HT-29 (cell line): ENCODE measurements at regions not wholly inside any gene's neighbourhood (a gene's known extent, or its start where the extent isn't known, plus 50 kb on each side); places are given as distances from the start of the nearest gene placed in this dataset.
"Not testable (repeated sequence)": the region's sequence is repeated elsewhere in the genome, so short reads cannot be mapped to it uniquely, and the experiment has no call there.

ENCODE experiments used
- DNase-seq: peaks from one replicate; pipeline ENCODE4 v3.0.0-alpha.2; 2015; ENCODE audit warnings: low spot score

DNA sequence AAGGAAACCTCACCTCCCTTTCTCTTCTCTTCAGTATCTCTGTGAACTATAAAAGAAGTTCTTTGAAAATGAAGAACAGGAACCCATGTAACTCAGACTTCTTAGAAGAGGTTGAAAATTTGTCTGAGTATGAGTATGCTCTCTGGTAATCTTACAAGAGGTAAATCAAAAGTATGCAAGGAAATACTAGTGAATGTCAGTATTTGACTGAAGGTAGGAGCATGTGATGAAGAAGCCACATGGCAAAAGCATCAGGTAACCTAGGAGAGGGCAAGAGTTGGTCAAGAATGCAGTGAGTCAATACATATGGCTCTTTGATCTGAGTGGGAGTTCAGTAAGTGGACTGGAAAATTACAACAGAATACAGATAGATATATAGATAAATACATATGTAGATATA lies 133.0 kb upstream of the NECTIN3 start:
- no peak for DNase-seq

DNA sequence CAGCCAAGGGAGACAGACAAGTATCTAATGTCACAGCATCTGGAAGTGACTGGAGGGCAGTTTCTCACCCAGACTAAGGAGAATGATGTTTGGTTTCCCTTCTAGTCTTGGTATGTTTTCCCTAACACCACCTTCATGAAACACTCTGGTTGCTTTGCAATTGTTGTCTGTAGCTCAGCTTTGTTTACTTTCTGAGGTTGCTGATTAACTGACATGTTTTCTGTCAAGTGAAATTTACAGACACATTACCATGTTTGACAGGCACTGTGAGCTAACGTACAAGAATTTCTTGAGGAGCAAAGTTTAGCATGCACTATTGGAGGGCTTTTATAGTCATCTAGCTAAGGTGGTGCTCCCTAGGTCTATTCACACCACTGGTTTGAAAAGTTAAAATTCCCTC lies 131.6 kb upstream of the NECTIN3 start:
- peak; percentile 49 for DNase-seq

DNA sequence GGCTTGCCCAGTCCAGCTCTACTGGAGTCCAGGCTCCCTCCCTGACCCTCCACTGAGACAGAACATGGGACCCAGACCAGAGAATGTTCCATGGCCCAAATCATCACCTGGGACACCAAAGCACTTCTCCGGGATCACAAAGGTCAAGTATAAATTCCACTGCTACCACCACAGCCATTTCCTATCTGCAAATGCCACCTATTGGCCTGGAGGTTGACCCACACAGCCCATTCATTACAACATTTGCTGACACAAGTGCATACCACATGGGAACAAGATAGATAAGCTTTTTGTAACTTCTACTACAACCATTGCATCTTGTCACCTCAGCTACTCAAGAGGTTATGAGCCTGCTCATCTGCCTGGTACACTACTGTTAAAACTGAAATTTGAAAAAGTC lies 126.8 kb upstream of the NECTIN3 start:
- DNase-seq = no peak

DNA sequence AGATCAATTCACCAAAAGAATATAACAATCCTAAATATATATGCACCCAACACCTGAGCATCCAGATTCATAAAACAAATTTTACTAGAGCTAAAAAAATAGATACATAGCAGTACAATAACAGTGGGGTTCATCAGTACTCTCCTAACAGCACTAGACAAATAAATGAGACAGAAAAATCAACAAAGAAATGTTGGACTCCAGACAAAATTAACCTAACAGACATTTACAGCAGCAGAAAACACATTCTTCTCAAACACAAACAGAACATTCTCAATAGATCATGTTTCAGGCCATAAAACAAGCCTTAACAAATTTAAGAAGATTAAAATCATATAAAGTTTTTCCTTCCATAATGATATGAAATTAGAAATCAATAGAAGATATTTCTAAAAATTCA lies 124.8 kb upstream of the NECTIN3 start:
- DNase-seq = no peak

DNA sequence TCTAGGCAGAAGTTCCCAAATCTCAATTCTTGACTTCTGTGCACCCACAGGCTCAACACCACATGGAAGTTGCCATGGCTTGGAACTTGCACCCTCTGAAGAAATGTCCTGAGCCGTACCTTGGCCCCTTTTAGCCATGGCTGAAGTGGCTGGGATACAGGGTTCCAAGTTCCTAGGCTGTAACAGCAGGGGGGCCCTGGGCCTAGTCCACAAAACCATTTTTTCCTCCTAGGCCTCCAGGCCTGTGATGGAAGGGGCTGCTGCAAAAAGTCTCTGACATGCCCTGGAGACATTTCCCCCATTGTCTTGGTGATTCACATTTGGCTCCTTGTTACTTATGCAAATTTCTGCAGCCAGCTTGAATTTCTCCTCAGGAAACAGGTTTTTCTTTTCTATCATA lies 122.4 kb upstream of the NECTIN3 start:
- not testable (repeated sequence) for DNase-seq

DNA sequence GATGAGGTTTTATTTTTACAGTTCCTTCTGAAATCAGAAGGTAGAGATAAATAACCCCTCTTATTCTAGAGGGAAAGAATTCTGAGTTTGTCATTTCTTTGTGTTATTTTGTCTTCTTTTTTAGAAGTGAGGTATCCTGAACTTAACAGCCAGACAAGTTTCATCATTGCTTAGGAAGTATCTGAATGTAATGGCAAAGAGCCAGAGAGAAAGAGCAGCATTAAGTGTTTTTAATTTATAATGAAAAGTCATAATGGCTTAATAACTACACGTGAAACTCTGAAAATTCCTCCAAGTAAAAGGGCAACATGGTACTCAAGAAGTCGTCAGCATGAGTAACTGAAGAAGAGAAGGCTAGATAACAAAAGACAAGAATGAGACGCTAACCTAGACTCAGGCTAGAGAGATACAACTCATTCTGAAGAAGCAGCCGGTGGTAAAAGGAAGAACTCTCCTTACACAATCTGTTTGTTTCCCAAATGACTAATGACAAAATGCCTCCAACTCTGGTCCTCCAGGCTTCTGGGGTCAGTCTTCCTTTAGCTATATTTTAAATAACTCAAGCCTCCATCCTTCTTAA lies 116.2 kb upstream of the NECTIN3 start:
- DNase-seq = no peak

DNA sequence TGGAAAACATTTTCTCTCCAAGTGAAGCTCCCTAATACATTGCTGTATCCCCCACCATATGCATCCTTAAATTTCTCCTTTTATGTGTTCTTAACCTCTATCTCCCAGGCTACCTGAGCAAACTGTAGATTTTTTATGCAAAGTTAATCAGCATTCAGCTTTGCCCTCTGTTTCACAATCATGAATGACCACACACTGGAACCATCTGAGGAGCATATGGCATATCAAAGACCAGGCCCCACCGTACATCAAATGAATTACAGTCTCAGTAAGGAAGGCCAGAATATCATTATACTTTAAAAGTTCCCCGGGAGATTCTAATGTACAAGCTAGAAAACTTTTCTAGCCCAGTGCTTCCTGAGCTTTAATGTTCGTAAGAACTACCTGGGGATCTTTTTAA lies 115.5 kb upstream of the NECTIN3 start:
- DNase-seq = no peak

DNA sequence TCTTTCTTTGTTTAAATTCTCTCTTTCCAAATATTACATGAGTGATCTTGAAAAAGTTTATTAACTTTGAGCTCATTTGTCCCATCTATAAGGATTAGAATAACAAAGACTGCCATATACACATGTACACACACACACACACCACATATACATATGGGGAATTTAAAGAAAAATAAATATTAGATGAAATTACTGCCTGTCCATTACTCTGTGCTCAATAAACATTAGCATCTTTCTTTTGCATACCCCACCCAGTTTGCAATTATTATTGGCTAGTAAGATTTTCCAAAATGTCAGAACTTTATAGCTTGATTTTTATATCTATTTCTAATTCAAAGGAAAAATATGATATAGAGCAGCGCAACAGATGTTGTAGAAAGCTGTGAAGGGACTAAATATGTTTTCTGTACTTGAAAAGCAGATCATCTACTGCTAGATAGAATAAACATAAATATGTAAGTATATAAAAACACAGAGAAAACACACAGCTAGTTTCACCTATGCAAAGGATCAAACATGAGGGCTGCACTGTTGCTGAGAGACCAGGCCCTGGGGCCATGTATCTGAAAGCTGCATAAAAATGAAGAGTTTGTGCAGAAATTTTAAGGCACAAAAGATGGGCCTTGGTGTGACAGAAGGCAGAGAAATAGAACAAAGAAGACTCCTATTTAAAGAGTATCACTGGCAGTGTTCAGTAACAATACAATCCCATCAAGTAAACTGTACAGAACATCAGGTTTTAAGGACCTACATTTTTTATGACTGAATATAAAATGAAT lies 114.2 kb upstream of the NECTIN3 start:
- DNase-seq = no peak

DNA sequence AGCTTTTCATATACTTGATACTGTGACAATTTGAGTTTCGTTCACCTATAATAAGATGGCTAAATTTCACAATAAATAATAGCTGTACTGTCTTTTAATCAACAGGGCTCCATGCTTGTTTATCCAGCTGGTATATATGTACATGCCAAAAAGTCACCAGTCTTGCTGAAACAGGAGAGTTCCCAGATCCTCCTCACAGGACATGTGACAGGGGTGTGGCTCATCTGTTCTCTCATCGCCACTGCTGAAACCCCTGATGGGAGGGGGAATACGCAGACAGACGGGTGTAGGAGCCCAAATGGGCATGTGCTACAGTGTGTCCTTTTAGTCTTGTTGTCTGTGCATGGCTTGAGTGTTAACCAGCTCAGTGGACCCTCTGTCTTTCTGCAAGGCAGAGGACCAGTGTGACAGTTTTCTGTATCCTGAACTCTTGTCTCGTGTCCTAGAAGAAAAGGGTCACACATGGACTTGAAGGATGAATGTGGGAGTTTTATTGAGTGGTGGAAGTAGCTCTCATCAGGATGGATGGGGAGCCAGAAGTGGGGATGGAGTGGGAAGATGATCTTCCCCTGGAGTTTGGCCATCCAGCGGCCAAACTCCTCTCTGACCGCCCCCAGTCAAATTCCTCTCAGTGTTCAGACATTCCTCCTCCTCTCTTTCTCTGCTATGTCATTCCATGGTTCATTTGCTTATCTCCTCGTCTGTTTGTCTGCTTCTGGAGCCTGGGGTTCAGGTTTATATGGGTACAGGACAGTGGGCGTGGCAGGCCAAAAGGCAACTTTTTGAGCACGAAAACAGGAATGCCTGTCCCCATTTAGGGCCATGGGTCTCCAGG lies 113.1 kb upstream of the NECTIN3 start:
- DNase-seq = no peak

DNA sequence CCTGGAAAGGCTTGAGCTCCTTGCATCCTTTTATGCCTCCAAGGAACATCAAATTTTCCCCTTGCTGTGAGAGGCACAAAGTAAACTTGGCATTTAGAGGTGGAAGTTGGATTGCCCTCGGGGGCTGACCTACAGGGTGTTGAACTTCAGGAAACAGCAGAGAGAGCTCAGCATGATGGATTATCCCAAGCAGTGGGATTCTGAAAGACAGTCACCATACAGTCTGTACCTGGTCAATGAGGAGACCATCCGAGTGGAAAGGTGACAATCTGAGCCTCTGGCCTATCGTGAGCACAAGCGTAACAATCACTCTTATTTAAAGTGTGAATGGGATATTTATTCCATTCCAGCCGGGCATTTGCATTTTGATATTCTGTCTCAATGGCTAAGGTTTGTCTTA lies 105.6 kb upstream of the NECTIN3 start:
- no peak for DNase-seq

DNA sequence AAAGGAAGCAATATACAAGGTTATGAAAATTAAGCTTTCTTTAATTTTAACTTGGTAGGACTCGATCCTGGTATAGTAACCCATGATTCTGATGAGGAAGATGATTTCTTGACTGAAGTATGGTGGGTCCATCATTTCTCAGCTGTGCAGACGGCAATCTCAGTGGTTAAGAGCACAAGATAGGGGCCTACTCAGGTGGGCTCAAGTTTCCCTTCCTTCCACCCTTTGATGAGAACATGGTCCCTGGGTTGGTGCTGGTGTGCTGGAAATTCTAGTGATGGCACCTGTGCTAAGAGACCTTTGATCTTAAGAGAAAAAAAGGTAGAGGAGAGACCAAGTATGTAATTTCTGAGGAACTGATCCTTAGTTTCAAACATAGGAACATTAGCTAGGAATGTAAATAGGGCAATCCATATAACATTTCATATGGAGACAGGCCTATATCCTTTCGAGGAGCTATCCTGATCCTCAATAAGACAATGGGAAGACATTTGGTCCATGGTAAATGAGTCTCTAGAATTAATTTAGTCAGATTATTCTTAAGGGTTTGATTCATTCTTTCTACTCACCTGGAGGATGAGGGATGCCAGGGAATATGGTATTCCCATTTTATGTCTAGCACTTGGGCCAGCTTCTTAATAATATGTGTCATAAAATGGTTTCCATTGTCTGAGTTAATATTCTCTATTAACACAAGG lies 104.5 kb upstream of the NECTIN3 start:
- no peak for DNase-seq

DNA sequence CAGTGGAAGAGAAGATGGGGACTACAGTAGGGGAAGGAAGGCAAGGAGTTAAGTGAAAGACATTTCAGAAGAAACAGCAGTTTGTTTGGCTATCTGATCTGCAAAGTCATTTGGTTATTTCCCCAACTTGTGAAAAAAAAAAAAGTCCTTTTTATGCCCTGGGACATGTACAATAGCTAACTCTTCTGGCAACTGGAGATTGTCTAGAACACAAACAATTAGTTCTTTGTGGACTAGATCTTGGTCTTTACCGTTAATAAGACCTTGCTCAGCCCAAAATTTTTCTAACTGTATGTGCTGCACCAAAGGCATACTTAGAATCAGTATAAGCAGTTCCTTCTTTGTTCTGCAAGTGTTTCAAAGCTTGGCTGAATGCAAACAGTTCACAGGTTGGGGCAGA lies 103.5 kb upstream of the NECTIN3 start:
- no peak for DNase-seq

DNA sequence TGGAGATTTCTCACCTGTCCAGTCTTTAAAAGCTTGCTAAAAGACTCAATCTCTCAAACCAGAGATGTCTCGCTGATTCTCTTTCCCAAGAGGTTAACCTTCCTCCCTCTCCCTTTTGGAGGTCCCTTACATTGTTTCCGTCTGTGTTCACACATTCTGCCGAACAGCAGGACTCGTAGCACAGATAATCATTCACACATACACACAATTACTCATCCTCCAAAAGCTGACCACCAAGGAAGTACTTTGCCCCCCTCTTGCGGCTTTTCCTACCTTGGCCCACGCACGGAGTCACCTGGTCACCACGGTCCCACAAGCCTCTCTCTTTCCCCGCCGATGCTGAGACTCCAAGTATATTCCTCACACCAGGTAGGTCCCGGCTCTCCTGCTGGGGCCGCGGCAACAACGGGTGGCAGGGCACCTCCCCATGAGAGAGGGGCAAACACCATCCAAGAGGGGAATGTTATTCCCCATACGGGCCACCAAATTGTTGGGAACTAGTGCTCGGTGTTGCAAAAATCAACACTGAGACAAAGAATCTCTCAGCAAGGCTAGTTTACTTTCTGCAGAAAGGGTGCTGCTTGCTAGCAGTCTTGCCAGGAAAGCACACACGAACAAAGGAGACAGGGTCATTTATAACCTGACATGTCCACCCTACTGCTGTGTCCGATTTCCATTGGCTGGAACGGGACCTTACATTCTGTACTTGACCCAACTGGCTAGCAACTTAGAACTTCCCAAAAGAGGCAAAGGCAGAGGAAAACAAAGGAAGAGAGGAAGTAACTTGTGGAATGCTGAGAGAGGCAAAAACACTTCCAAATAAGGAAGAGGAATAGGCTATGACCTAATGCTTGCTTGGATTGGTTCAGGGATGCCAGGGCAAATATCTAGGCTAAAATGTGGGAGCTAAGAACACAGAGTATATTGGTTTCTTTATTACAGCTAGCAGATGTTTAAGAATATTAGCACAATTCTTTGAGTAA lies 102.1 kb upstream of the NECTIN3 start:
- no peak for DNase-seq

DNA sequence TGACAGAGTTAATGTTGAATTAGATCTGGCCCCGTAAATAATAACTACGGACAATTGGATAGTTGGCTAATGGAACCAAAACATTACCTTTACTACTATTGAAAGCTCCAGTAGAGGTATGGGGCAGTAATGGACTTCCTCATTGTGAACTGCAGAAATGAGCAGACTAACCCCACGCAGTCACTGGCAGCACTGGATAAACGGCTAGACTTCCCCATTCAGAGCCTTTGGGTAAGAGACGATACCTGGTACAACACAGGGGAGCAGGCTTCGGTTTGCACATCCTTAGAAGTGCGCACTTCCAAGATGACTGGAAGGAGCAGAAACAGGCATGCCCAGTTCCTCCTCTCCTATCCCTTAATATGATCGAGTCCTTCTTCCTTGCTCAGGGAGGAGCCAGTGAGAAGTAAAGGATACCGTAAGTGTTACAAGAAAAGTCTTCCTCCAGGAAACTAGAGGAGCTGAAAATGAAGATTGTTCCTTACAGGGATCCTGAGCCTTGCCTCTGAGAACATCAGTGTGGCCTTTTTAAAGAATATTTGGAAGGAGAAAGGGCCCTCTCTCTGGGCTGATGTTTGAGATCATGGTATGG lies 100.5 kb upstream of the NECTIN3 start:
- no peak for DNase-seq

DNA sequence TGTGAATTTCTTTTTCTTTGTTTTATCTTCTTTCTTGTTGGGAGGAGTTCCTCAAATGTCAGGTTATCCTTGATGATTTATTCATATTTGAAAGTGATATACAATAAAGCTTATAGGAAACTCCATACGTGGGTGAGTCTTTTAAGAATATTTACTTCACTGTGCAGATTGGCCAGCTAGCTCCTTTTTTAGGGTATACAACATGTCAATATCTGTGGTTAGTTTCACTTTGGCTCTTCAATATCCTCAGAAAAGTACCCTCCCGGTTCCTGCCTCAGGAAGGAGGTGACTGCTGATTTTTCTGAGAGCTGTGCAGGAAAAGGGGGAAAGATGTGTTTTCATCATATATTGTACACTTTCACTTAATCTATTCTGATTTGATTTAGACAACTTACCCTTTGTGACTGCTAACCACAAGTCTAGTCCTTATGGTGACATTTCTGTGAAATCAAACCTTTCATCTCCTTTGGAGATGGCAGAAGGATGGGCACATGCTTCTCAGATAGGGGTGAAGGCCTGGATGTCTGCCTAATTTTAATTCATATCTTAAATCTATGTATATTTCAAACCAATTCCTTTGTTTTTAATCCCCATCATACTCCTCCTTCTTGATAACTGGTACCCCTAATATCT lies 98.2 kb upstream of the NECTIN3 start:
- no peak for DNase-seq

DNA sequence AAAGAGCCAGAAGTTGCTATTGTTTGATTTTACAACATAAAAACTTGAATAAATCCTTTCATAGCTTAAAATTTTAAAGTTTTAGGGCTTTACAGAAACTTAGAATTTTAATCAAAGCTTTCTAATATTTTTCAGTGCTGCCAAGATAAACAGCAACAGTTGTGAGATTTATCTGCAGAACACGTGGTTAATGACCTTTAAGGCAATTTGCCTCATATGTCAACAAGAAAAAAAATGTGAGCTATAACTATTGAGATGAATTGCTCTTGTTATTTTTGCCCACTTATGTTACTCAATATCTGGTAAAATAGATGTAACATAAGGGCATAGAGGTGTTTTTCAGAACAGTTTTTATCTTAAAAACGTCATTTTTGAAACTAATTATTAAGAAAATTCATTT lies 96.7 kb upstream of the NECTIN3 start:
- DNase-seq = no peak

DNA sequence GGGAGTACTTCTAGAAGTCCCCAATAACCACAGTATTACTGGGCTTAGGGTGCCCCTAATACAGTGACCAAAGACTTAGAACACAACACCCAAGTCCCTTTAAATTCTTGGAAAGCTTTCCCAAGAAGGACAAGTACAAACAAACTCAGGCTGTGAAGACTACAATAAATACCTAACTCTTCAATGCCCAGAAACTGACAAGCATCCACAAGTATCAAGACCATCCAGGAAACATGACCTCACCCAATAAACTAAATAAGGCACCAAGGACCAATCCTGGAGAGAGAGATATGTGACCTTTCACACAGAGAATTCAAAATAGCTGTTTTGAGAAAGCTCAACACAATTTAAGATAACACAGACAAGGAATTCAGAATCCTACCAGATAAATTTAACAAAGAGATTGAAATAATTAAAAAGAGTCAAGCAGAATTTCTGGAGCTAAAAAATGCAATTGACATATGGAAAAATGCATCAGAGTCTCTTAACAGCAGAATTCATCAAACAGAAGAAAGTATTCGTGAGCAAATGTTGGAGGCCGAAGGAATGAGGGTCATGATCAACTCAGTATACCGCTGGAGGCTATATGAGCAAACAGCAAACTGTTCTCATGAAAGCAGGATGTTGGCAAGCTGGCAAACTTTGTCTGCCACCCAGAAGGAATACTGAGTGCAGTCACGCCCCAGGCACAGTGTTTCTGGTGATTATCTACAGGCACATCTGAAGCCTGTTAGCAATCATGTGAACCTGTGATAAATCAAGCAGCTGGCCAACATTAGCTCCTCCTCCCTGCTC lies 87.0 kb upstream of the NECTIN3 start:
- no peak for DNase-seq

DNA sequence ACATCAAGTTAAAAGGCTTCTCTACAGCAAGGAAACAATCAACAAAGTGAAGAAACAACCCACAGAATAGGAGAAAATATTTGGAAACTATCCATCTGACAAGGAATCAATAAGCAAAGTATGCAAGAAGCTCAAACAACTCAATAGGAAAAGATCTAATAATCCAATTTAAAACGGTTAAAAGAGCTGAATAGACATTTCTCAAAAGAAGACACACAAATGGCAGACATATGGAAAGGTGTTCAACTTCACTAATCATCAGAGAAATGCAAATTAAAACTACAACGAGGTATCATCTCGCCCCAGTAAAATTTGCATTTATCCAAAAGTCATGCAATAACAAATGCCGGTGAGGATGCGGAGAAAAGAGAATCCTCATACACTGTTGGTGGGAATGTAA lies 82.2 kb upstream of the NECTIN3 start:
- no peak for DNase-seq
